Endothelial cell of umbilical vein (primary cell): ENCODE measurements at regions not wholly inside any gene's neighbourhood (a gene's known extent, or its start where the extent isn't known, plus 50 kb on each side); places are given as distances from the start of the nearest gene placed in this dataset.

Experiments used
- BruUV-seq: library from RNA; stranded (reverse); fragments of 400-500 nt; replicated peaks from 2 replicates; lab custom pipeline; 2021; lab: Mats Ljungman, UMichigan
- CTCF ChIA-PET: fragments of 300-600, 350-600 bp; sonication (Branson Sonifier 250); formaldehyde crosslinking; loops from one replicate; lab custom pipeline; 2021; ENCODE audit warnings: antibody characterized with exemption, inconsistent platforms; lab: Charles Lee
- POLR2A ChIA-PET: fragments of 300-600, 350-600 bp; sonication (Branson Sonifier 250); formaldehyde crosslinking; loops from one replicate; lab custom pipeline; 2021; ENCODE audit warnings: antibody characterized with exemption, inconsistent platforms; lab: Charles Lee
- DNase-seq: peaks from one replicate; pipeline ENCODE4 v3.0.0-alpha.2; 2011; ENCODE audit warnings: low read depth, low spot score
- FAIRE-seq: peaks from 2 replicates; lab custom pipeline; 2011; peaks lifted over from hg19 to GRCh38; lab: Jason Lieb, UNC
- H2AFZ ChIP-seq: 2 replicates; pipeline ENCODE4 v1.6.0; 2012; ENCODE audit warnings: low read depth, low read length, control low read depth, inconsistent platforms
- H3K27ac ChIP-seq: 2 replicates; pipeline ENCODE4 v1.5.1; 2011; ENCODE audit warnings: low read depth, mild to moderate bottlenecking, control low read depth, low read length, moderate library complexity; ENCODE audit not compliant: insufficient read depth
- H3K27me3 ChIP-seq, 2 experiments: 2 replicates each; pipeline versions ENCODE4 v1.6.0 to v1.6.1; 2011; ENCODE audit warnings: low read length in 2 of 2, mixed read lengths in 1 of 2; ENCODE audit not compliant: control insufficient read depth in 2 of 2, insufficient read depth in 2 of 2
- H3K36me3 ChIP-seq, 2 experiments: 2 replicates in 1 of 2; 3 replicates in 1 of 2; pipeline ENCODE4 v1.5.1; 2011; ENCODE audit warnings: low read length in 2 of 2, mild to moderate bottlenecking in 1 of 2, moderate library complexity in 1 of 2; ENCODE audit not compliant: control insufficient read depth in 2 of 2, insufficient read depth in 2 of 2; ENCODE audit errors: extremely low read depth in 1 of 2
- H3K4me1 ChIP-seq: 3 replicates; pipeline ENCODE4 v1.5.1; 2011; ENCODE audit warnings: mild to moderate bottlenecking, low read length; ENCODE audit not compliant: control insufficient read depth, insufficient read depth; ENCODE audit errors: extremely low read depth
- H3K4me2 ChIP-seq: 2 replicates; pipeline ENCODE4 v1.6.1; 2011; ENCODE audit warnings: low read length, control low read depth, mixed read lengths; ENCODE audit not compliant: insufficient read depth
- H3K4me3 ChIP-seq, 3 experiments: fragments of 200-600 bp in 1 of 3; sonication (generic), shearing (Covaris generic) in 1 of 3; replicated peaks in 1 of 3; 2 replicates each; pipeline ENCODE4 v1.5.1; 2011 to 2016; ENCODE audit warnings: control low read depth in 3 of 3, low read length in 3 of 3, mild to moderate bottlenecking in 2 of 3, inconsistent platforms in 1 of 3, low read depth in 1 of 3, moderate library complexity in 1 of 3; ENCODE audit not compliant: insufficient read depth in 1 of 3
- H3K79me2 ChIP-seq: 2 replicates; pipeline ENCODE4 v1.6.0; 2012; ENCODE audit warnings: low read length, inconsistent platforms; ENCODE audit not compliant: control insufficient read depth, insufficient read depth
- H3K9ac ChIP-seq: replicated peaks from 2 replicates; pipeline ENCODE3; 2011; ENCODE audit warnings: low read length, control low read depth; ENCODE audit not compliant: insufficient read depth; ENCODE audit errors: extremely low read depth
- H3K9me1 ChIP-seq: replicated peaks from 3 replicates; pipeline ENCODE4 v1.6.0; 2011; ENCODE audit warnings: mild to moderate bottlenecking, low read length; ENCODE audit not compliant: control insufficient read depth, insufficient read depth; ENCODE audit errors: extremely low read depth
- H3K9me3 ChIP-seq: replicated peaks from 2 replicates; pipeline ENCODE4 v1.5.1; 2012; ENCODE audit warnings: low read length, inconsistent platforms; ENCODE audit not compliant: control insufficient read depth, insufficient read depth
- H4K20me1 ChIP-seq: replicated peaks from 2 replicates; pipeline ENCODE3; 2011; ENCODE audit warnings: mild to moderate bottlenecking, low read length; ENCODE audit not compliant: control insufficient read depth, insufficient read depth; ENCODE audit errors: extremely low read depth
- EZH2 ChIP-seq: IDR thresholded peaks from 2 replicates; pipeline ENCODE4 v1.6.1; 2012; ENCODE audit warnings: borderline replicate concordance, low read depth, mild to moderate bottlenecking, moderate library complexity, low read length, inconsistent platforms; ENCODE audit not compliant: severe bottlenecking
- FOS ChIP-seq: IDR thresholded peaks from 2 replicates; pipeline ENCODE4 v1.6.1; 2011; ENCODE audit warnings: mild to moderate bottlenecking, low read length, moderate library complexity, borderline replicate concordance; ENCODE audit not compliant: insufficient read depth
- GATA2 ChIP-seq: IDR thresholded peaks from 2 replicates; pipeline ENCODE4 v1.7.0; 2011; ENCODE audit warnings: low read depth, mild to moderate bottlenecking, moderate library complexity, mixed read lengths, low read length; ENCODE audit not compliant: insufficient read length, insufficient read depth
- JUN ChIP-seq: IDR thresholded peaks from 2 replicates; pipeline ENCODE4 v1.6.1; 2011; ENCODE audit warnings: borderline replicate concordance, low read depth; ENCODE audit not compliant: insufficient read length, insufficient read depth
- MAX ChIP-seq: IDR thresholded peaks from 2 replicates; pipeline ENCODE4 v1.6.1; 2011; ENCODE audit not compliant: insufficient read depth, insufficient read length
- MYC ChIP-seq: IDR thresholded peaks from one replicate; pipeline ENCODE4 v1.6.1; 2011; ENCODE audit warnings: mild to moderate bottlenecking, low read depth, low read length
- POLR2A ChIP-seq: IDR thresholded peaks from 2 replicates; pipeline ENCODE4 v1.6.1; 2012; ENCODE audit warnings: low read depth, mild to moderate bottlenecking, control low read depth, low read length
- POLR2AphosphoS5 ChIP-seq: IDR thresholded peaks from 2 replicates; pipeline ENCODE4 v1.6.1; 2012; ENCODE audit warnings: low read depth, mild to moderate bottlenecking, control low read depth, low read length, moderate library complexity; ENCODE audit not compliant: insufficient read depth
- dilution Hi-C: fragments of 300-500 bp; cut with MboI; formaldehyde crosslinking; loops from one replicate; pipeline ENCODE4 v1.15.0; 2019; ENCODE audit warnings: low sequenced_read_pairs; ENCODE audit not compliant: extremely low pct_ligation_motif_present
- intact Hi-C: fragments of 100-400 bp; cut with micrococcal nuclease; formaldehyde crosslinking; loops from one replicate; pipeline ENCODE4 v1.10.0; 2022
- TF ChIP-seq, protein P1 (sequence below), 2 donors: IDR thresholded peaks; 1 replicate in 1 of 2; 2 replicates in 1 of 2; pipeline ENCODE4 v1.5.1; 2011; ENCODE audit warnings: low read length in 2 of 2, mild to moderate bottlenecking in 2 of 2, moderate library complexity in 2 of 2, control low read depth in 1 of 2, inconsistent platforms in 1 of 2, low read depth in 1 of 2; ENCODE audit not compliant: insufficient read depth in 1 of 2; ENCODE audit errors: extremely low read depth in 1 of 2

GRCh38 chr2:16006537-16007166 is 66.3 kb downstream of the MYCN start:
- DNase-seq (no peak), FAIRE-seq (no peak)
- CTCF ChIA-PET, result no interaction called here
- Histone ChIP-seq H3K79me2 (no peaks in the 10 kb centered on the region), H3K4me2 (no peak overlapping the region), H4K20me1 (no peaks in the 10 kb centered on the region), H2AFZ (no peak overlapping the region), H3K36me3 (no peaks in the 10 kb centered on the region), H3K27me3 (no peaks in the 10 kb centered on the region), H3K4me1 (no peaks in the 10 kb centered on the region), H3K27ac (no peak overlapping the region), H3K9me3 (no peaks in the 10 kb centered on the region), H3K9me1 (no peaks in the 10 kb centered on the region), H3K4me3 (no peak overlapping the region), H3K9ac (no peak overlapping the region)
- no TSS peak for BruUV-seq
- TF ChIP-seq MYC (no peak), JUN (no peak), MAX (no peak), EZH2 (no peak), GATA2 (no peak), FOS (no peak), POLR2AphosphoS5 (no peak), POLR2A (no peak)
- TF ChIP-seq, protein P1, sequence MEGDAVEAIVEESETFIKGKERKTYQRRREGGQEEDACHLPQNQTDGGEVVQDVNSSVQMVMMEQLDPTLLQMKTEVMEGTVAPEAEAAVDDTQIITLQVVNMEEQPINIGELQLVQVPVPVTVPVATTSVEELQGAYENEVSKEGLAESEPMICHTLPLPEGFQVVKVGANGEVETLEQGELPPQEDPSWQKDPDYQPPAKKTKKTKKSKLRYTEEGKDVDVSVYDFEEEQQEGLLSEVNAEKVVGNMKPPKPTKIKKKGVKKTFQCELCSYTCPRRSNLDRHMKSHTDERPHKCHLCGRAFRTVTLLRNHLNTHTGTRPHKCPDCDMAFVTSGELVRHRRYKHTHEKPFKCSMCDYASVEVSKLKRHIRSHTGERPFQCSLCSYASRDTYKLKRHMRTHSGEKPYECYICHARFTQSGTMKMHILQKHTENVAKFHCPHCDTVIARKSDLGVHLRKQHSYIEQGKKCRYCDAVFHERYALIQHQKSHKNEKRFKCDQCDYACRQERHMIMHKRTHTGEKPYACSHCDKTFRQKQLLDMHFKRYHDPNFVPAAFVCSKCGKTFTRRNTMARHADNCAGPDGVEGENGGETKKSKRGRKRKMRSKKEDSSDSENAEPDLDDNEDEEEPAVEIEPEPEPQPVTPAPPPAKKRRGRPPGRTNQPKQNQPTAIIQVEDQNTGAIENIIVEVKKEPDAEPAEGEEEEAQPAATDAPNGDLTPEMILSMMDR (IDR thresholded peaks at IDR 0.05; ENCODE audit: extremely low read depth in 1 of 2, insufficient read depth in 1 of 2, low read depth in 1 of 2, low read length in 2 of 2), result no peak
- POLR2A ChIA-PET, result no interaction called here
- intact Hi-C loops (no loop called here), dilution Hi-C loops (no loop called here)
